ENCODE measurements at regions not wholly inside any gene's neighbourhood (a gene's known extent, or its start where the extent isn't known, plus 50 kb on each side); places are given as distances from the start of the nearest gene placed in this dataset.

DNA sequence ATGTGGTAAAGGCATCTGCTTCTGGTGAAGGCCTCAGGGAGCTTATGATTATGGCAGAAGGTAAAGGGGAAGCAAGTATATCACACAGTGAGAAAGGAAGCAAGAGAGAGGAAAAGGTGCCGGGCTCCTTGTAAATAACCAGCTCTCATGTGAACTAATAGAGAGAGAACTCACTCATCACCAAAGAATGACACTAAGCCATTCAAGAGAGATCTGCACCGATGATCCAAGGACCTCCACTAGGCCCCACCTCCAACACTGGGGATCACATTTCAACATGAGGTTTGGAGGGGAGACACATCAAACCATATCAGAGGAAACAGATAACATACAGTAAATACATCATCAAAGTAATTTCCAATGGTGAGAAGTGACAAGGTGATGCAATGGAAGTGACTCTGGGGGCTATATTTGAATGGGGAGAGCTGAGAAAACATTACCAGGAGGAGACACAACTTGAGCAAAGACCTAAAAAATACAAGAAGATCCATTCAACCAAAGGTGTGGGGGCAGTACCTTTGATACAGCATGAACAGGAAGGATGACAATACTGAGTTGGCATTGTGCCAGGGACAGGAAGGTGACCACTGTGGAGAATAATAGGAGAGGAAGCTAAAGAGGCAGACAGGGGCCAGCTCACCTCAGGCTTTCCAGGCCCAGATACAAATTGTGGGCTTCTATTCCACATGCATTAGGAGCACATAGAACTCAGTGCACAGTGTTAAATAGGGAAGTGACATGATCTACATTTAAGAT lies 134.4 kb upstream of the GRIP1 start:
- TF ChIP-seq, protein P1, sequence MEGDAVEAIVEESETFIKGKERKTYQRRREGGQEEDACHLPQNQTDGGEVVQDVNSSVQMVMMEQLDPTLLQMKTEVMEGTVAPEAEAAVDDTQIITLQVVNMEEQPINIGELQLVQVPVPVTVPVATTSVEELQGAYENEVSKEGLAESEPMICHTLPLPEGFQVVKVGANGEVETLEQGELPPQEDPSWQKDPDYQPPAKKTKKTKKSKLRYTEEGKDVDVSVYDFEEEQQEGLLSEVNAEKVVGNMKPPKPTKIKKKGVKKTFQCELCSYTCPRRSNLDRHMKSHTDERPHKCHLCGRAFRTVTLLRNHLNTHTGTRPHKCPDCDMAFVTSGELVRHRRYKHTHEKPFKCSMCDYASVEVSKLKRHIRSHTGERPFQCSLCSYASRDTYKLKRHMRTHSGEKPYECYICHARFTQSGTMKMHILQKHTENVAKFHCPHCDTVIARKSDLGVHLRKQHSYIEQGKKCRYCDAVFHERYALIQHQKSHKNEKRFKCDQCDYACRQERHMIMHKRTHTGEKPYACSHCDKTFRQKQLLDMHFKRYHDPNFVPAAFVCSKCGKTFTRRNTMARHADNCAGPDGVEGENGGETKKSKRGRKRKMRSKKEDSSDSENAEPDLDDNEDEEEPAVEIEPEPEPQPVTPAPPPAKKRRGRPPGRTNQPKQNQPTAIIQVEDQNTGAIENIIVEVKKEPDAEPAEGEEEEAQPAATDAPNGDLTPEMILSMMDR (IDR thresholded peaks at IDR 0.05) = no peak
- TF ChIP-seq POLR2A (IDR thresholded peaks at IDR 0.05) = no peak

Measured in Peyer's patch (tissue), 4 donors.